Mesodermal cell (in vitro differentiated cells): ENCODE measurements at regions not wholly inside any gene's neighbourhood (a gene's known extent, or its start where the extent isn't known, plus 50 kb on each side); places are given as distances from the start of the nearest gene placed in this dataset.

Source experiments
- H3K27ac ChIP-seq: 2 replicates; pipeline ENCODE4 v1.7.0; 2013; ENCODE audit warnings: mild to moderate bottlenecking, low read depth, low read length, moderate library complexity; ENCODE audit not compliant: severe bottlenecking
- H3K36me3 ChIP-seq: 2 replicates; pipeline ENCODE4 v1.7.1; 2013; ENCODE audit warnings: mild to moderate bottlenecking, low read length, moderate library complexity; ENCODE audit not compliant: control insufficient read depth, insufficient read depth
- H3K4me1 ChIP-seq: one replicate; pipeline ENCODE4 v1.7.1; 2013; ENCODE audit warnings: mild to moderate bottlenecking, low read length; ENCODE audit not compliant: insufficient read depth, control insufficient read depth, poor library complexity, severe bottlenecking
- H3K4me3 ChIP-seq: 2 replicates; pipeline ENCODE4 v1.7.0; 2013; ENCODE audit warnings: low read length, control low read depth, mild to moderate bottlenecking; ENCODE audit not compliant: insufficient read depth, poor library complexity, severe bottlenecking; ENCODE audit errors: extremely low read depth
- H3K9me3 ChIP-seq: 2 replicates; pipeline ENCODE4 v1.7.1; 2013; ENCODE audit warnings: mild to moderate bottlenecking, low read length, moderate library complexity; ENCODE audit not compliant: control insufficient read depth
- WGBS, 2 experiments: methylation state at CpG; one replicate each; pipeline ENCODE4 v1.1.5; 2013; ENCODE audit warnings: missing lambda C conversion rate in 2 of 2; ENCODE audit not compliant: insufficient coverage in 2 of 2; 5-methylcytosine and 5-hydroxymethylcytosine counted together

DNA sequence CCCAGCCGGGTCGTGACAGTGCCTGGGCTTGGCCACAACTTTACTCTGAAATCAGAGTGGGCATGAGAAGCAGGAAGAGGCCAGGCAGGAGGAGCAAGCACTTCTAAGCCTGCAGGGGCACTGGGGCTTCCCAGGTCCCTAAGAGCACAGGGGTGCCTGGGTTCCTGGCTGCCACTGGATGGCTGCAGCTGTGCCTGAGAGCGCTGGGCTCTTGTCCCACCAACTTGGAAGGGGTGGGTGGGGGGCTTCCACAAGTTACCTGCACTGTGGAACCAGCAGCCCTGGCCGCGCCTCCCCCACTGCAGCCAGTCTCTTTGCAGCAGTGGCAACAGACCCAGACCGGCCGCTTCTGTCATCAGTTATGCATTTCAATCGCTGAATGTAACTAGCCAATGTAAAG lies 434.7 kb upstream of the GRM3 start:
- Histone ChIP-seq H3K4me3 (no peak overlapping the region), H3K27ac (no peak overlapping the region), H3K36me3 (no peaks in the 10 kb centered on the region), H3K4me1 (no peaks in the 10 kb centered on the region), H3K9me3 (no peaks in the 10 kb centered on the region)
- 91 to 97% methylated on average over 4 to 5 of the region's 8 CpGs for WGBS, 2 experiments

- H3K9me3 ChIP-seq = no peaks in the 10 kb centered on the region
- H3K4me3 ChIP-seq = no peak overlapping the region
- 73 to 78% methylated on average over 3 of the region's 3 CpGs for WGBS, 2 experiments
- H3K4me1 ChIP-seq = no peaks in the 10 kb centered on the region
- no peak overlapping the region for H3K27ac ChIP-seq
- no peaks in the 10 kb centered on the region for H3K36me3 ChIP-seq
Observed at GRCh38 chr7:86207740-86208139, 436.0 kb upstream of the GRM3 start.

DNA sequence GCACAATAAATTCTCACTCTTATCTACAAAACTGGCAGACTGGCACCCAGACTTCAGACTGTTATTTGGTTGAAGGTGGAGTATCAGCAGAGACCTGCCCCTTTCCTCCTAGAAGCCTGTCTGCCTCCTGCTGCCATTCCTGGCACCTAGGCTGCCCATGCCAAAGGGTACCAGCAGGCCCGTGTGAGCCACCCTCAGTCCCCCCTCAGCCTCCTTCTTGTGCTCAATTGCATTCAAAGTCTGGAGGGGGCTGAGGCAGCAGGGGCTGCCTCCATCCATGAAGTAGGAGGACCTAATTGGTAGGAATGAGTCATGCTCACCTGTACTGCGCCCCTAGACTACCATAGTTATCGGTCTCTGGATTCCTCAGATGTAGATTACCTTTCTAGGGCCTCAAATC lies 440.9 kb upstream of the GRM3 start:
- H3K4me3 ChIP-seq = no peak overlapping the region
- no CpG with 5 or more reads among the region's 3 CpGs for WGBS, 2 experiments
- peaks cover 6% of the 10 kb centered on the region for H3K9me3 ChIP-seq
- no peak overlapping the region for H3K27ac ChIP-seq
- H3K36me3 ChIP-seq = no peaks in the 10 kb centered on the region
- H3K4me1 ChIP-seq = no peaks in the 10 kb centered on the region

DNA sequence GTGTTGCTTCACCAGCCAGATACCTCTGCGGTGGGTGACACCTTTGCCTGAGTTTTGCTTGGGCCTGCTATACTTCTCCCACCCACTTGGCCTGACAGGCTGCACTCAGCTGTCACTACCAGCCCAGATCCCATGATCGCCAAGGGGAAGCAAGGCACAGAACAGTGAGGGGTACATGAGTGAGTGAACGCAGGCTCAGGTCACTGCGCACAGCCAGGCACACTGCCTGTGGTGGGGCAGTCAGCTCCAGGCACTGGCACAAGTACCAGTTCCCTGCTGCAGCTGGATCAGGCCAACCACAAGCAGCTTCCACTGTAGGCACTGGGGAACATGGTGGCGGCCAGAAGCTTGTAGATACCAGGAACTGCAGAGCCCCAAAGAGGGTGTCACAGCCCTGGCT lies 441.9 kb upstream of the GRM3 start:
- peaks cover 6% of the 10 kb centered on the region for H3K9me3 ChIP-seq
- H3K4me3 ChIP-seq = no peak overlapping the region
- no peaks in the 10 kb centered on the region for H3K36me3 ChIP-seq
- H3K27ac ChIP-seq = no peak overlapping the region
- WGBS, 2 experiments = 93 to 95% methylated on average over 4 to 5 of the region's 5 CpGs
- no peaks in the 10 kb centered on the region for H3K4me1 ChIP-seq

DNA sequence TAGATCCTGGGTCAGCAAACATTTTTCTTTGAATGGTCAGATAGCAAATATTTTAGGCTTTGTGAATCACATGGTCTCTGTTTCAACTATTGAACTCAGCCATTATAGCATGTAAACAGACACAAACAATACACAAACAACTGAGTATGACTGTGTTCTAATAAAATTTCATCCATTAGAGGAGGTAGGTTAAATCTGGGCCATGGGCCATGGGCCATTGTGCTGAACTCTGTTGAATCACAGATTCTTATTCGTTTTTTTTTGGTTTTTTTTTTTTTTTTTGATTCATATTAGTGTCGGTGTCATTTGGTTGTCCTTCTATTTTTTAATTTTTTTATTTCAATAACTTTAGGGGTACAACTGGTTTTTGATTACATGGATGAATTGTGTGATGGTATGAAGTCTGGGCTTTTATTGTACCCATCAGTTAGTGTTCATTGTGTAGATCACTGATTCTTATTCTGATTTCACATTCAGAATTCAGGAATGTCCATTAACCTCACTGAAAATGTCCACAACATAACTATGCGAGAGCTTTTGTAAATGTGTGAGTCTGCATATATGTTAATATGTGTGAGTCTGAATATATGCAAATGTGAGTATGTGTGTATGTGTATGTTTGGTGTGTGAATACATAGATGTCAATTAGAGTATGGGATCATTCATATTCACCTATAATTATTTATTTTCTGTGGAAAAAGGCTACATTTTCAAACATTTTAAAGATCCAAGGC lies 443.7 kb upstream of the GRM3 start:
- whole genome bisulfite sequencing, 2 experiments = no CpG with 5 or more reads among the region's 3 CpGs
- Histone ChIP-seq H3K27ac (no peak overlapping the region), H3K36me3 (no peaks in the 10 kb centered on the region), H3K9me3 (peaks cover 6% of the 10 kb centered on the region), H3K4me1 (no peaks in the 10 kb centered on the region), H3K4me3 (no peak overlapping the region)

- no peaks in the 10 kb centered on the region for H3K9me3 ChIP-seq
- H3K4me1 ChIP-seq = no peaks in the 10 kb centered on the region
- H3K4me3 ChIP-seq = no peak overlapping the region
- no peaks in the 10 kb centered on the region for H3K36me3 ChIP-seq
- H3K27ac ChIP-seq = no peak overlapping the region
Observed at GRCh38 chr7:86190351-86190750, 453.4 kb upstream of the GRM3 start.

DNA sequence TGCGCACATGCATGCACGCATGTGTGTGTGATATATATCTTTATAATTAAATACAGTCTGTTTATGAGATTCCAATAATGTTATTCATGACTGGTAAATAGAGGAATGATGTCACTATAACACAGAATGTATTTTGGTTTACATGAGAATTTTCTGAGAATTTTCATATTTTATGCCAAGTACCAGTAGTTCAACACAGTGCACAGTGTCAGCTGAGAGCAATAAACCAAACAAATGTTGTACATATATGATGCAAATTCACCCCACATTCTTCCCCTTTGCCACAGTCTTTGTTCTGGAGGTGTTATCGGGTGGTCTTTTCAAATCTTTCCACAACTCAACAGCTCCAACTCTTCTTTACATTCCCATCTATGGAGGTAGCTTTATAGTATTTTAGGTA lies 462.2 kb upstream of the GRM3 start:
- Histone ChIP-seq H3K9me3 (no peaks in the 10 kb centered on the region), H3K27ac (no peak overlapping the region), H3K4me3 (no peak overlapping the region), H3K4me1 (no peaks in the 10 kb centered on the region), H3K36me3 (no peaks in the 10 kb centered on the region)
- WGBS, 2 experiments = no CpG with 5 or more reads among the region's 3 CpGs

DNA sequence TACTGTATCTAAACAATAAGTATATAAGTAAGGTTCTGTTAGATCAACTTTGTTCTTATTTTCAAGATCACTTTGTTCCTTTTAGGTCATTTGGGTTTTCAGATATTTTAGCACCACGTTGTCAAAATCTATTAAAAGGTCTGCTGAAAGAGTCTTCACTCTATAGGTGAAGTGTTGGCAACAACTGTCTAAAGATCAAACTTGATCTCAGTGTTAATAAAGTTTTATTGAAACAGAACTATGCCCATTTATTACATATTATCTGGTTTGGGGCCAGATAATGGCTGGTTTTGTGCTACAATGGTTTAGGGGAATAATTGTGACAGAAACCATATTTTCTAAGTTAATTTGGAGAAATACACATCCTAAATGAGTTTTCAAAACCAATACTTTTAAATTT lies 478.9 kb upstream of the GRM3 start:
- H3K4me3 ChIP-seq = no peak overlapping the region
- no peaks in the 10 kb centered on the region for H3K36me3 ChIP-seq
- no CpG with 5 or more reads among the region's 1 CpG for WGBS, 2 experiments
- H3K9me3 ChIP-seq = no peaks in the 10 kb centered on the region
- H3K27ac ChIP-seq = no peak overlapping the region
- H3K4me1 ChIP-seq = no peaks in the 10 kb centered on the region

DNA sequence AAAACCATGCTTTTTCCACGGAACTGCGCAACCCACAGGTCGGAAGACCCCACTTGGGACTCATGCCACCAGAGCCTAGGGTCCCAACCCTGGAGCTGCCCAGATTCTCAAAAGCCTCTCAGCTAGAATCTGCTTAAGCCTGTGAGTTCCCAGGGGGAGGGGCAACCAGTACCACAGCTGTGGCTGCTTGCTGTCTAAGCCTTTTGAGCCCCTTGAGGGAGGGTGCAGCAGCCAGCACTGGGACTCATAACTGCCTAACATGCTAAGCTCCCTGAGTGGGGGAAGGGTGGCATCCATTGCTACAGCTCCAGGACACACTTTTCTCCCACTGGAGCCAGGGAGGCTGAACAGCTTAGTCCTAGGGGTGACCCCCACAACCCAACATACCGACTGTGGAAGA lies 485.6 kb upstream of the GRM3 start:
- H3K27ac ChIP-seq = no peak overlapping the region
- 79 to 97% methylated on average over 3 to 4 of the region's 4 CpGs for WGBS, 2 experiments
- no peaks in the 10 kb centered on the region for H3K9me3 ChIP-seq
- no peaks in the 10 kb centered on the region for H3K36me3 ChIP-seq
- no peak overlapping the region for H3K4me3 ChIP-seq
- no peaks in the 10 kb centered on the region for H3K4me1 ChIP-seq

DNA sequence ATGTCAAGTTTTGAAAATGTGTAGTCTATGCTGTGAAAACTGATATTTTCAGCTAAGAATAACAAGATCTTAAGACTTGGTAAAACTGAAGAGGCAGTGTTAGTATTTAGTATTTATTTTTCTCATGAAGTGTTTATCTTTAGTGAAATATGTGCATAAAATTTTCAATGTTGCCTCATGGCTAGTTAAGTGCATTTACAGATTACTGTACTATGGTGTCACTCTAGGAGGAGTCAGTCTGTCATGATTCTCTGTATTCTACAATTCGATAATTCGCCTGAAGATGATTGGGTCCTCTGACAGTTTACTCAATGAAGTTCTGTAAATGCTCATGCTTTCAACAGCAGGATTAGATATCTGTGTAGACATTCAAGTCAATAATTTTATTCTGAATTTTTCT lies 488.1 kb upstream of the GRM3 start:
- Histone ChIP-seq H3K27ac (no peak overlapping the region), H3K4me1 (no peaks in the 10 kb centered on the region), H3K36me3 (no peaks in the 10 kb centered on the region), H3K9me3 (no peaks in the 10 kb centered on the region), H3K4me3 (no peak overlapping the region)
- 92% methylated on average over 2 of the region's 2 CpGs; no CpG with 5 or more reads in 1 of the 2 experiments for WGBS, 2 experiments

GRCh38 chr7:86152926-86153325 lies 490.8 kb upstream of the GRM3 start:
- no peak overlapping the region for H3K27ac ChIP-seq
- H3K9me3 ChIP-seq = no peaks in the 10 kb centered on the region
- no peak overlapping the region for H3K4me3 ChIP-seq
- no peaks in the 10 kb centered on the region for H3K36me3 ChIP-seq
- H3K4me1 ChIP-seq = no peaks in the 10 kb centered on the region
- WGBS, 2 experiments = 56 to 92% methylated on average over 2 of the region's 2 CpGs
